Right lobe of liver (tissue), 6 donors: ENCODE measurements at regions not wholly inside any gene's neighbourhood (a gene's known extent, or its start where the extent isn't known, plus 50 kb on each side); places are given as distances from the start of the nearest gene placed in this dataset.

Experiments used
- ATAC-seq, 4 donors: fragments of 200-7000 bp; cut with Tn5 transposase; one replicate each; pipeline ENCODE4 v1.9.1; 2020; ENCODE audit warnings: mild to moderate bottlenecking in 4 of 4, moderate library complexity in 4 of 4
- DNase-seq, 3 donors: peaks; one replicate each; pipeline ENCODE4 v3.0.0-alpha.2; 2020
- H3K27ac ChIP-seq, 3 donors: fragments of 200-600 bp; one replicate each; pipeline ENCODE4 v1.8.0; 2022
- H3K27me3 ChIP-seq, 2 donors: fragments of 200-600 bp; one replicate each; pipeline ENCODE4 v1.8.0; 2022
- H3K36me3 ChIP-seq, 4 donors: fragments of 200-600 bp; sonication (generic) in 1 of 4; one replicate each; pipeline versions ENCODE4 v1.5.1 to v1.8.0; 2017 to 2022; ENCODE audit warnings: control low read depth in 1 of 4
- H3K4me1 ChIP-seq, 4 donors: fragments of 200-600 bp; sonication (generic) in 1 of 4; one replicate each; pipeline versions ENCODE4 v1.5.1 to v1.8.0; 2017 to 2022; ENCODE audit warnings: control low read depth in 1 of 4
- H3K4me3 ChIP-seq, 3 donors: fragments of 200-600 bp; one replicate each; pipeline ENCODE4 v1.8.0; 2022
- H3K9me3 ChIP-seq, 4 donors: fragments of 200-600 bp; sonication (generic) in 1 of 4; one replicate each; pipeline versions ENCODE4 v1.5.1 to v1.8.0; 2017 to 2022; ENCODE audit warnings: control low read depth in 1 of 4
- CTCF ChIP-seq, 4 donors: fragments of 200-600 bp in 3 of 4; fragments of 450-650 bp in 1 of 4; IDR thresholded peaks; one replicate each; pipeline versions ENCODE4 v1.5.1 to v1.8.0; 2016 to 2022; ENCODE audit warnings: antibody characterized with exemption in 4 of 4, mild to moderate bottlenecking in 2 of 4
- POLR2A ChIP-seq: fragments of 450-650 bp; IDR thresholded peaks from one replicate; pipeline ENCODE4 v1.6.1; 2017; ENCODE audit warnings: antibody characterized with exemption, mild to moderate bottlenecking
- WGBS: methylation state at CpG from one replicate; pipeline ENCODE4 v1.1.6; 2018; ENCODE audit warnings: low coverage, low lambda C conversion rate; ENCODE audit not compliant: insufficient coverage; ENCODE audit errors: missing lambda C conversion rate; 5-methylcytosine and 5-hydroxymethylcytosine counted together
- intact Hi-C, 2 donors: fragments of 100-400 bp; cut with DNase I; formaldehyde crosslinking; loops; one replicate each; pipeline versions ENCODE4 v1.11.2 to v1.14.1; 2022
- donor health status: DM: no; HTN: yes; CAD: no.
- donor health status: DM: no; HTN: no; CAD: no.
- donor health status: DM: no; HTN: no; CAD: no.
- donor health status: DM: no; HTN: yes; CAD: no.
- donor health status: DM: no; HTN: yes; CAD: no.

- DNase-seq (no peak), ATAC-seq (no peak)
- TF ChIP-seq POLR2A = no peak
- no peak for TF ChIP-seq CTCF (IDR thresholded peaks at IDR 0.05)
- no peaks in the 10 kb centered on the region for H3K36me3 ChIP-seq
- WGBS = 35% methylated on average over 5 of the region's 7 CpGs
- no peaks in the 10 kb centered on the region for H3K27me3 ChIP-seq
- H3K4me3 ChIP-seq = no peak overlapping the region
- no peaks in the 10 kb centered on the region for H3K4me1 ChIP-seq
- H3K9me3 ChIP-seq = no peaks in the 10 kb centered on the region
- intact Hi-C loops = no loop called here
- H3K27ac ChIP-seq = no peak overlapping the region
Observed at GRCh38 chr11:112525844-112526590, 265.4 kb upstream of the PLET1 start.

GRCh38 chr11:112526699-112527416 is 266.2 kb upstream of the PLET1 start:
- Histone ChIP-seq H3K27ac (no peak overlapping the region), H3K4me1 (no peaks in the 10 kb centered on the region), H3K36me3 (no peaks in the 10 kb centered on the region), H3K27me3 (no peaks in the 10 kb centered on the region), H3K9me3 (no peaks in the 10 kb centered on the region), H3K4me3 (no peak overlapping the region)
- no peak for TF ChIP-seq POLR2A
- TF ChIP-seq CTCF (IDR thresholded peaks at IDR 0.05) = no peak
- intact Hi-C loops = no loop called here
- DNase-seq (no peak), ATAC-seq (no peak)
- WGBS = 50% methylated on average over 1 of the region's 2 CpGs

- Histone ChIP-seq H3K27ac (no peak overlapping the region), H3K36me3 (no peaks in the 10 kb centered on the region), H3K9me3 (no peaks in the 10 kb centered on the region), H3K4me1 (peaks cover 0 to 4% (median 0%) of the 10 kb centered on the region in 4 donors), H3K27me3 (no peaks in the 10 kb centered on the region), H3K4me3 (no peak overlapping the region)
- WGBS = 33% methylated on average over 4 of the region's 4 CpGs
- intact Hi-C loops = no loop called here
- ATAC-seq (no peak), DNase-seq (no peak)
- TF ChIP-seq CTCF (IDR thresholded peaks at IDR 0.05) (no peak), POLR2A (no peak)
Observed at GRCh38 chr11:112529071-112529470, 268.4 kb upstream of the PLET1 start.

- peaks cover 0 to 4% (median 0%) of the 10 kb centered on the region in 4 donors for H3K4me1 ChIP-seq
- ATAC-seq (no peak), DNase-seq (no peak)
- no peaks in the 10 kb centered on the region for H3K36me3 ChIP-seq
- no peak overlapping the region for H3K4me3 ChIP-seq
- WGBS = 56% methylated on average over 1 of the region's 1 CpG
- H3K9me3 ChIP-seq = no peaks in the 10 kb centered on the region
- H3K27ac ChIP-seq = no peak overlapping the region
- intact Hi-C loops = no loop called here
- no peaks in the 10 kb centered on the region for H3K27me3 ChIP-seq
- TF ChIP-seq CTCF (IDR thresholded peaks at IDR 0.05) (no peak), POLR2A (no peak)
Observed at GRCh38 chr11:112532506-112532905, 271.8 kb upstream of the PLET1 start.
